HEK293T (cell line): ENCODE measurements at regions not wholly inside any gene's neighbourhood (a gene's known extent, or its start where the extent isn't known, plus 50 kb on each side); places are given as distances from the start of the nearest gene placed in this dataset.

Experiments used
- ARNT ChIP-seq: fragments of 450-650 bp; IDR thresholded peaks from 2 replicates; pipeline ENCODE4 v1.6.1; 2017; ENCODE audit warnings: mild to moderate bottlenecking
- CTBP1 ChIP-seq: fragments of 450-650 bp; IDR thresholded peaks from 2 replicates; pipeline ENCODE4 v1.6.1; 2016; ENCODE audit warnings: borderline replicate concordance
- ELF4 ChIP-seq: fragments of 450-650 bp; IDR thresholded peaks from 2 replicates; pipeline ENCODE4 v1.6.1; 2017; ENCODE audit warnings: antibody characterized with exemption
- FOXK2 ChIP-seq: fragments of 450-650 bp; IDR thresholded peaks from 2 replicates; pipeline ENCODE4 v1.6.1; 2016; ENCODE audit warnings: mild to moderate bottlenecking
- HDGF ChIP-seq: fragments of 450-650 bp; IDR thresholded peaks from 2 replicates; pipeline ENCODE4 v1.6.1; 2017; ENCODE audit warnings: antibody characterized with exemption, borderline replicate concordance
- TARDBP ChIP-seq: fragments of 450-650 bp; IDR thresholded peaks from 2 replicates; pipeline ENCODE4 v1.6.1; 2016

- no peak for TF ChIP-seq FOXK2
- TF ChIP-seq CTBP1 = no peak
- no peak for TF ChIP-seq HDGF
- TF ChIP-seq TARDBP = no peak
- no peak for TF ChIP-seq ARNT
- no peak for TF ChIP-seq ELF4
Observed at GRCh38 chr16:62846399-62847057, 810.3 kb upstream of the CDH8 start.
